Esophagus squamous epithelium (tissue), 4 donors: ENCODE measurements at regions not wholly inside any gene's neighbourhood (a gene's known extent, or its start where the extent isn't known, plus 50 kb on each side); places are given as distances from the start of the nearest gene placed in this dataset.

Experiments
- CTCF ChIP-seq, 6 experiments: fragments of 450-650 bp in 4 of 6; fragments of 200-600 bp in 2 of 6; sonication (generic) in 2 of 6; IDR thresholded peaks; one replicate each; pipeline ENCODE4 v1.5.1; 2016 to 2019; ENCODE audit warnings: antibody characterized with exemption in 6 of 6, mild to moderate bottlenecking in 4 of 6, moderate library complexity in 4 of 6
- POLR2A ChIP-seq, 4 donors: fragments of 450-650 bp; IDR thresholded peaks; one replicate each; pipeline ENCODE4 v1.6.1; 2017; ENCODE audit warnings: antibody characterized with exemption in 4 of 4, mild to moderate bottlenecking in 4 of 4, moderate library complexity in 3 of 4

GRCh38 chr7:91398341-91398740 lies 134.1 kb downstream of the FZD1 start:
- TF ChIP-seq CTCF (IDR thresholded peaks at IDR 0.05) = no peak
- no peak for TF ChIP-seq POLR2A (IDR thresholded peaks at IDR 0.05)
